Lung microvascular endothelial cell (primary cell): ENCODE measurements at regions not wholly inside any gene's neighbourhood (a gene's known extent, or its start where the extent isn't known, plus 50 kb on each side); places are given as distances from the start of the nearest gene placed in this dataset.

ENCODE experiments used
- DNase-seq, 2 donors: peaks; one replicate each; pipeline versions ENCODE4 v3.0.0 to v3.0.0-alpha.2; 2010; ENCODE audit warnings: low read depth in 2 of 2

GRCh38 chrX:120819126-120819525, 56.5 kb downstream of the CT47B1 start:
- no peak for DNase-seq

- DNase-seq, result no peak
Measured at GRCh38 chrX:120813982-120814381, 61.7 kb downstream of the CT47B1 start.

DNA sequence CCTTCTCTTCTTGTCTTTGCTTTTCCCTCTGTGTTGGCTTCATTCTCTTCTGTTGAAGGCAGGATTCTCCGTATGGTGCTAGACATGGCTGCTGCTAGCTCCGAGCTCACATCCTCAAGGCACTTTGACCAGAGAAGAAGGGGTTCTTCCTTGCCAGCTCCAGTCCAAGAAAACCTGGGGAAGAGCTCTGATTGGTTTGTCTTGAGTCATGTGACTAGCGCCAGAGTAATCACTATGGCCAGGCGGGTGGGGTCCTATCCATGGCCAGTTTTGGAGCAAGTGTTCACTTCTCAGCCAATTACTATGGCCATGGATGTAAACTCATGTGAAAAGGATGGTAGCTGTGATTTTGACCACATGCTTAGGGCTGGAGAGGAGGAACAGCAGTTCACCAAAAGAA, 74.2 kb downstream of the CT47B1 start:
- DNase-seq, result no peak

DNA sequence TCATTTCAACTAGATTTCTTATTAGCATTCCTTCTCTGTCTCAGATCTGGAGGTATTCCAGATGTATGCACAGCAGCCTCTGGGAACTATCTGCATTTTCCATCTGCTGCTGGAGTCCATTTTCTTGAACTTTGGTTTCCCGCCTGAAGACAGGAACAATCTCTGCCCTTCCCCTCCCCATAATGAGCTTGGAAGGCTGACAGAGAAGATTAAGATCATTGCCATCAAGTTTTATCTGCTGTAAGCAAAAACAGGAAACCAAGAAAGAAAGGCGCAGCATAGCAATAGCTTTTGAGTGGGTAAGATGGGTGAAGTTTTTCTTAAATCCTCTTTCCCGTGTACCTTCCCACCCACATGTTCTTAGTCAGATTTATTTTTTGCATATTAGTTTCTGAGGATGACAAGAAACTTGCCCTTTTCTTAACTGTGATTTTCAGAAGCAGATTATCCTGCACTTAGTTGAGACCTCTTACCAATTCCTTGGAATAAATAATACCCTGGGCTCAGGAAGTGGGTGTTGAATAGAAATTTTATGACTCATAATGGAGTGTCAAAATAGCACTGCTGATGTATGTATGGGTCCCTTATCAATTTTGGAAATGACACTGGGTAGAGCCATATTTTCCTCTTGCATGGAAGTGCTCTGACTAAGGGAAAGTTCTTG, 78.3 kb downstream of the CT47B1 start:
- DNase-seq, result peak in 1 of 2 donors; percentile 69

- peak; percentile 3 to 10 for DNase-seq
Measured at GRCh38 chrX:120795301-120795700, 80.4 kb downstream of the CT47B1 start.

- peak in 1 of 2 donors; percentile 81 for DNase-seq
Measured at GRCh38 chrX:120794525-120794975, 81.1 kb downstream of the CT47B1 start.

DNA sequence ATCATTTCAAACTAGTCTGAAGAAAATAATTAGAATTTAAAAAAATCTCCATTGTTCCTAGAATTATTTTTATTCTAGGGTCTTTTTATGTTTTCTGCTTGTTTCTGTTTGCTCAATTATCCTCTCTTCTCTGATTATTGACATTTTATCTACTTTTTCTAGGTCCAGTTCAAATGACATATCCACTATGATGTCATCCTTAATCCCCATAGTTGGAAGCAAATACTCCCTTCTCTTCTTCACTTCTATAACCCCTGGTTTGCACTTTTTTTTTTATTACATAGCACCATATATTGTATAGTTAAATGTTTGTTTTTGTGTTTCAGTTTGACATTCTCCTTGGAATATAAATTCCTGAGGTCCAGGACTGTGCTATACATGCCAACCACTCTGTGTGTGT, 82.6 kb downstream of the CT47B1 start:
- no peak for DNase-seq

DNA sequence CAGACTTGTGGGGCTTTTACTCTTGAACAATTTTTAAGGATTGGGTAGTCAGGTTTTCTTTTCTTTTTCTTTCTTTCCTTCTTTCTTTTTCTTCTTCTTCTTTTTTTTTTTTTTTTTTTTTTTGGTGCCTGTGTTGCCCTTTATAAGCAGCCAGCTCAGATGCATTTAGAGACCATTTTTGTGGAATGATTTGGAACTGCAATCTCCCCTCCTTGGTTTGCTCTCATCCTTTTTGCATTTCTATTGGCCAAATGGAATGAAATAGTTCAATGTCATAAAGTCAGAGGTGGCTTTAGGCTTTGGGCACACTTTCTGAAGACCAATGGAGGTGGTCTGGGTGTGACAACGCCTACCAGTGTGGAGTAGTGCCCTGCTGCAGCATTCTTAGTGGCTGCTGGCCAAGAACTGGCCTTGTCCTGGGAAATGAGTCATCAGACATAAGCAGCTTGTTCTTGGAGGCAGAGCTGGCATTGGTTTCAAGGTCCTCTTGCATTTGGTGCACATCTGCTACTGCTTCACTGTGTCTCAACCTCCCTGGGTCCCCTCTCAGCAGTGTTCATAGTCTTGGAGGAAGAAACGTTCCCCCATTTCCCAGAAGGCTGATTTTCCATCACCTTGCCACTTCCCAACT, 84.5 kb downstream of the CT47B1 start:
- peak in 1 of 2 donors; percentile 81 for DNase-seq

DNA sequence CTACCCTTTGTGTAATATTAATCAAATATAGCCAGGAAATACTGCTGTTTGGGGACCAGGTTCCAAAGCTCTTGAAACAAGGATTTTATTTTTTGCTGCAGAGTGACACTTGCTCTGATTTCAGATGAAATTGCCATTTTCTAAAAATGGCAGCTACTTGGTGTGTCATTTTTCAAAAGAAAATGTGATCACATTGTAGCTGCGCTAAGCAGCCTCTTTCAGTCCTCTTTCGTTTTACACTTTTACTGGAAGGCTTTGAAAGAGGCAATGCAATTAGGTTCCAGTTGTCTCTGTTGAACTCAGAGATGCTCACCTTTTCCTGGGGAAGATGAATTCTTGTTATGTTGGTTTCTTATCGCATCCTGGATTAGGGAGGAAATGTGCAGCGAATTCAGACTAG, 85.1 kb downstream of the CT47B1 start:
- peak in 1 of 2 donors; percentile 7 for DNase-seq

DNA sequence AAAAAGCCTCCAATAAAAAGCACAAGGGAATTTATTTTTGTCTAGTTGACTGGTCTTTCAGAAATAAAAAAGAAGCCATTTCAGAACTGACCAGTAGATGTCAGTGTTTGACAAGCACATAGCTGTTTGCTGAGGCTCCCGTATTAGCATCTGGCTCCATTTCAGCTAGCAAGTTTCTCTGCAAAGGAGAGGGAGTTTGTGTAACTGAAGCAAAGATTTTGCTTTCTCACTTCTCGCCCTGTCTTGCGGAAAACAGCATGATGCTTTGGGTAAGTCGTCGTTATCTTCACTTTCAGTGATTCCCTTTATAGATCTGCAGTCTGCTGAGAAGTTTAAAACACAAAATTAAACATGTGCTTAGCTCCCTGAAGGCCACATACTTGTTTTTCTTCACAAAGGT, 85.5 kb downstream of the CT47B1 start:
- DNase-seq, result peak; percentile 78 to 79

DNA sequence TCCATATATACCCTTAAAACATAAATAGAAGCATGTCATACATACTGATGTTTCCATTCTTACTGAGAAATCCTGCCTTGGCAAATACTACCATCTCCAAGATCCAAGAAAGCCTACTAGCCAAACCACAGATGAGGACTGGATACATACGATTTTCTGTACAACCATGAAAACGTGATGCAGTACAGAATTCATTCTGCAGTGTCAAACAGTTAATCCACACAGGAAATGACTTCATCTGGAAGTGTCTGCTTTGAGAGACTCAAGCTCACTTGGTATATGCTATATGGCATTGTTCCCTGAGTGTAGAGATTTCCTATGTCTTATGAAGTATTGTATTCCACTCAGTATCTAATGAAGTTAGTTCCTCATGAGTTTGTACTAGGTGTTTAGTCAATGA, 94.3 kb downstream of the CT47B1 start:
- peak in 1 of 2 donors; percentile 71 for DNase-seq

- no peak for DNase-seq
Measured at GRCh38 chrX:120775959-120776358, 99.7 kb downstream of the CT47B1 start.

DNA sequence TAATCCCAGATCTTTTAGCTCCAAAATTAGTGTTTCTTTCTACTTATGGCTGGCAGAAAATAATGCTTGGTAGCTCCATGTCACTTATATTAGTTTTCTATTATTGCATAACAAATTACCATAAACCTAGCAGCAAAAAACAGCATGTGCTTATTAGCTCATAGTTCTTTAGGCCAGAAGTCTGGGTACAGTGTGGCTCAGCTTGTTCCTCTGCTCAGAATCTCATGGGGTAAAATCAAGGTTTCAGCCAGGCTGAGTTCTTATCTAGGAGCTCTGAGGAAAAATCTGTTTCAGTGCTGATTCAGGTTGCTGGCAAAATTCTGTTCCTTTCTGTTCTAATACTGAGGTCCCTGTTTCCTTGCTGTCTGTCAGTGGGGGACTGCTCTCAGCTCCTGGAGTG, 101.1 kb downstream of the CT47B1 start:
- DNase-seq, result no peak

- DNase-seq, result no peak
Measured at GRCh38 chrX:120773801-120774200, 101.9 kb downstream of the CT47B1 start.

DNA sequence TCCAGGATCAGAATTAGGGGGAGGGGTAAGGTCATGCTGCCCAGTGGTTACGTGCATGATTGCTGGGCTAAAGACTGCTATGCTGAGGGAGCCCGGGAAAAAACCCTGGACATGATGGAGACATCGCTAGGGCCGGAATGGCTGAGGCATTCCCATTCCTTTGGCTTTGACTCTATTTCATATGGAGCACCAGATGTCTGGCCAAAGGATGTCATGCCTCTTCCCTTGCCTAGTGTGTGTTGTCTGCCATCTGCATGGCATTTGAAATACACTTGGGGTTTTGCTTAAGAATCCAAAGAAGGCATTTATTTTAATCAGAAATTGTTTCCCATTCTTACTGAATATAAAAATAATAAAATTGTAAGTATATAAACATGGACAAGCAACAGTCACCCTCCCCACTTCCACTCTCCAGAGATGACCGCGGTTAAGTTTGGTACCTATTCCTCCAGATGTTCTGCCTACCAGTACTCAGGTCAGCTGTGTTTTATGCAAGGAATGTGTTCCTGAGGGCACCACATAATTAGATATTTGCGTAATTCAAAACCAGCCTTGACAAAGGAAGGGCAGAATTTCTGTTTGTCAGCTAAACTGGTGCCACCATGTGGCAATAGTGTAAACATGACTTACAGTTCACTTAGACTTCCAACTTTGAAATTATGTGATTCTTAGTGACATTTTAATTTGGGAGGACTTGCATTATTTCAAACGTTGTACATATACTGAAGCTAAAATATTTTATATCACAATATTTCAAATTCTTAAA, 105.9 kb downstream of the CT47B1 start:
- DNase-seq, result peak; percentile 72 to 73

GRCh38 chrX:120768681-120769080, 107.0 kb downstream of the CT47B1 start:
- peak; percentile 68 to 86 for DNase-seq

GRCh38 chrX:120768254-120768653, 107.4 kb downstream of the CT47B1 start:
- peak; percentile 1 to 6 for DNase-seq

DNA sequence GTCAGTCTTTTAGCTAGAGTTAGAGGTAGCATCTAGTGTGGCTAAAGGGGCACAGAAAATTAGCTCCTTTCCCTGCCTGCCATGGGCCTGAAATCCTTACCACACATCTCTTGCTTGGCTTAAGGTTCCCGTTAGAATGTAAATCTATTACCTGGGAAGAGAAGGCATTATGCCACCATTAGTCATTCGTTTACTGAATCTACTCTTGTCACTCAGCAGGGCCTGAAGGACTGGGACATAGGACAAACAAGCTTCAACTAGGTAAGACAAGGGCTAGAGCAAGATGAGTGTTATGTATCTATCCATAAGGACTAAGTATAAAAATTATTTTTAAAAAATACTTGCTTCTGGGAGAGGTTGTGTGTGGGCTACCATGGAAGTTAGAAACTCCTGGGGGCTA, 112.4 kb downstream of the CT47B1 start:
- no peak for DNase-seq

DNA sequence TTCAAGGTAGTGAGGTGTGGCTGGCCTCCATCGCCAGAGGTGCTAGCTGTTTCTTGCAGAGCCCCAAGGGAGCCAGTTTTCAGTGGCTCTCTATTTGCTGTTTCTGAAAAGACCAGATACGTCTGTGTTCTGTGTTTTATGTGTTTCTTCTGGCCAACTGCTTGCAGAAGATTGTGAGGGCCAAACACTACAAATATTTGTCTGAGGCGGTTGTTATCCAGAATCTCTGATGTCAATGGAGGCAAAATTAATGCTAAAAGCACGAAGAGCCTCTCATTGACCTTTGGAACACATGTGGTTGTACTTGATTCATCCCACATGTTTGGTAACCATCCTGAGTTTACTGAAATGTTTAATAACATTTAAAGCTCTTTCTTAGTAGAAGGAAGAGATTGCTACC, 113.9 kb downstream of the CT47B1 start:
- DNase-seq, result no peak

DNA sequence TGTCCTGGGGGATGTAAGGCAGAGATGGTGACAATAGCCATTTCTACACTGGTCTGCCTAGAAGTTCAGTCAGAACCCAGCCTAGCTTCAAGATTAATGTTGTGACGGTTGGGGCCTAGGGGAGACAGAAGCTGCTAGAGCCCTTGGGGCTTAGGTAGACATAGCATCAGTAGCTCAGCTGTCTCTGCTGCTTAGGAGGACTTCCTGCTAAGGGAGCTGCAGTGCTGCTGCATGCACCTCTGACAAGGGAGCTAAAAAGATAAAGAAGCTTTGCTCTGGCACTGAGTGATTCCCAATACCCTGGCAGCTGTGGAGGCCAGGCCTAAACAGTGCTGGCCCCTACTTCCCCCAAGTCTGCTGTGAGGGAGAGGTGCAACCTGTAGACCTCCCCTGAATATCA, 116.0 kb downstream of the CT47B1 start:
- no peak for DNase-seq

DNA sequence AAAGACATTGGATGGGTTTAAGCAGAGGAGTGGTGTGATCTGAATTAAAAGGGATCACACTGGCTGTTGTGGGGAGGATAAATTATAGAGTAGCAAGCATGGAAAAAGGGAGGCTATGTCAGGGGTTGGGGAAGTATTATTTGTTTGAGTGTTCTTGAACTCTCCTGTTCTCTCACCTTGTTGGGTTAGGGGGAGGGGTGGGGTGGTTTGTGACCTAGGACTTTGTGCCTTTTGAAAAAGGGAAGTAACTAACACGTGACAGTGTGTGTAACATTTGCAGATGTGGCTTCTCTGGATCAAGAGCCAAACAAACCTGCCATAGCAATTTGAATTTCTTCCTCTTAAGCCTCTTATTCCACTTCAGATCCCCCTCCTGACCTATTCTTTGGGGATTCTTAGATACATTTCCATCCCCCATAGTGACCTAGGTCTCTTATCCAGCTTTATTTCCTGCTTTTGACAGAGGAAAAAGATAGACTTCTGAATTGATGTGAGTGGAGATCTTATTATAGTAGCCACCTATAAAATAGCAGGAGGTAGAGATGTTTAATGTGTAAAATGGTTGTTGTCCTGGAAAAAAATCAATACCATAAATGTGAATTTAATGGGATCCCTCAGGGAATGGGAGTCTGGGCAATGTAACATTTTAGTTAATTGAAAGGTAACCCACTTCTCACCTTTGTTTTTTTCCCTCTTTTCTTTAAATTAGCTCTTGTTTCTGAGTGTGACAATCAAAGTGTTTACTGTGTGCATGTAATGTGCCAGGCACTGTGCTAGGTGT, 120.4 kb downstream of the CT47B1 start:
- DNase-seq, result no peak
